Activated CD4-positive, CD25-positive, alpha-beta regulatory T cell treated with anti-CD3 and anti-CD28 coated beads, Interleukin-2, amount 50 U/mL, for 16 hours (primary cell): ENCODE measurements at regions not wholly inside any gene's neighbourhood (a gene's known extent, or its start where the extent isn't known, plus 50 kb on each side); places are given as distances from the start of the nearest gene placed in this dataset.
"Not testable (repeated sequence)": the region's sequence is repeated elsewhere in the genome, so short reads cannot be mapped to it uniquely, and the experiment has no call there.

ENCODE experiments used
- DNase-seq: peaks from one replicate; pipeline ENCODE4 v3.0.0-alpha.2; 2020; ENCODE audit warnings: low read depth, low spot score

- DNase-seq: no peak
Measured at GRCh38 chr9:71273613-71274012, 152.2 kb upstream of the TRPM3 start.

GRCh38 chr9:71271602-71272001 is 150.2 kb upstream of the TRPM3 start:
- no peak for DNase-seq

- DNase-seq: no peak
Measured at GRCh38 chr9:71270554-71270953, 149.1 kb upstream of the TRPM3 start.

- no peak for DNase-seq
Measured at GRCh38 chr9:71269859-71270258, 148.4 kb upstream of the TRPM3 start.

GRCh38 chr9:71268871-71269635 is 147.6 kb upstream of the TRPM3 start:
- no peak for DNase-seq

GRCh38 chr9:71263451-71263850 is 142.0 kb upstream of the TRPM3 start:
- no peak for DNase-seq

- DNase-seq: not testable (repeated sequence)
Measured at GRCh38 chr9:71260419-71260818, 139.0 kb upstream of the TRPM3 start.

- DNase-seq: no peak
Measured at GRCh38 chr9:71254592-71255277, 133.3 kb upstream of the TRPM3 start.

GRCh38 chr9:71253011-71253410 is 131.6 kb upstream of the TRPM3 start:
- no peak for DNase-seq

- no peak for DNase-seq
Measured at GRCh38 chr9:71250581-71250980, 129.2 kb upstream of the TRPM3 start.

GRCh38 chr9:71249729-71250317 is 128.4 kb upstream of the TRPM3 start:
- DNase-seq: no peak

- no peak for DNase-seq
Measured at GRCh38 chr9:71245651-71246050, 124.2 kb upstream of the TRPM3 start.

GRCh38 chr9:71243951-71244350 is 122.5 kb upstream of the TRPM3 start:
- no peak for DNase-seq

- DNase-seq: no peak
Measured at GRCh38 chr9:71242081-71242480, 120.7 kb upstream of the TRPM3 start.

GRCh38 chr9:71237051-71237450 is 115.6 kb upstream of the TRPM3 start:
- no peak for DNase-seq

- no peak for DNase-seq
Measured at GRCh38 chr9:71233646-71234045, 112.2 kb upstream of the TRPM3 start.

- DNase-seq: no peak
Measured at GRCh38 chr9:71223953-71224538, 102.6 kb upstream of the TRPM3 start.

- no peak for DNase-seq
Measured at GRCh38 chr9:71218774-71219173, 97.4 kb upstream of the TRPM3 start.

GRCh38 chr9:71213633-71214032 is 92.2 kb upstream of the TRPM3 start:
- DNase-seq: no peak

GRCh38 chr9:71210326-71210725 is 88.9 kb upstream of the TRPM3 start:
- DNase-seq: no peak

- no peak for DNase-seq
Measured at GRCh38 chr9:71209890-71210289, 88.5 kb upstream of the TRPM3 start.

GRCh38 chr9:71202931-71203330 is 81.5 kb upstream of the TRPM3 start:
- DNase-seq: no peak

- DNase-seq: no peak
Measured at GRCh38 chr9:71191708-71192107, 70.3 kb upstream of the TRPM3 start.
